Trophoblast cell (in vitro differentiated cells and primary cell): ENCODE measurements at regions not wholly inside any gene's neighbourhood (a gene's known extent, or its start where the extent isn't known, plus 50 kb on each side); places are given as distances from the start of the nearest gene placed in this dataset.

Experiments
- DNase-seq, 2 donors: peaks; one replicate each; pipeline ENCODE4 v3.0.0-alpha.2; 2016
- H2AFZ ChIP-seq: 2 replicates; pipeline ENCODE4 v1.6.1; 2013; ENCODE audit warnings: low read length, moderate library complexity, mild to moderate bottlenecking; ENCODE audit not compliant: insufficient read depth, poor library complexity
- H2AK5ac ChIP-seq: 2 replicates; pipeline ENCODE4 v1.6.1; 2013; ENCODE audit warnings: mild to moderate bottlenecking, low read length
- H2BK120ac ChIP-seq: 2 replicates; pipeline ENCODE4 v1.6.1; 2013; ENCODE audit warnings: low read length, mild to moderate bottlenecking, moderate library complexity; ENCODE audit not compliant: insufficient read depth, poor library complexity
- H2BK12ac ChIP-seq: 2 replicates; pipeline ENCODE4 v1.6.1; 2013; ENCODE audit warnings: mild to moderate bottlenecking, low read length, moderate library complexity
- H2BK5ac ChIP-seq: 2 replicates; pipeline ENCODE4 v1.6.1; 2013; ENCODE audit warnings: low read length, low read depth, moderate library complexity, mild to moderate bottlenecking; ENCODE audit not compliant: poor library complexity
- H3K14ac ChIP-seq: 2 replicates; pipeline ENCODE4 v1.6.1; 2013; ENCODE audit warnings: mild to moderate bottlenecking, low read length
- H3K18ac ChIP-seq: 2 replicates; pipeline ENCODE4 v1.6.1; 2013; ENCODE audit warnings: mild to moderate bottlenecking, low read length
- H3K23ac ChIP-seq: 2 replicates; pipeline ENCODE4 v1.6.1; 2013; ENCODE audit warnings: low read length
- H3K27ac ChIP-seq: 2 replicates; pipeline ENCODE4 v1.5.1; 2013; ENCODE audit warnings: low read depth, mild to moderate bottlenecking, inconsistent platforms, low read length, moderate library complexity
- H3K27me3 ChIP-seq: 2 replicates; pipeline ENCODE4 v1.6.1; 2013; ENCODE audit warnings: inconsistent platforms, mild to moderate bottlenecking, low read length, moderate library complexity; ENCODE audit not compliant: insufficient read depth
- H3K36me3 ChIP-seq, 2 experiments: 1 replicate in 1 of 2; 2 replicates in 1 of 2; pipeline ENCODE4 v1.6.1; 2013; ENCODE audit warnings: low read length in 2 of 2, mild to moderate bottlenecking in 2 of 2, moderate library complexity in 1 of 2; ENCODE audit not compliant: insufficient read depth in 2 of 2, control insufficient read depth in 1 of 2
- H3K4ac ChIP-seq: 2 replicates; pipeline ENCODE4 v1.6.1; 2013; ENCODE audit warnings: low read depth, mild to moderate bottlenecking, low read length, moderate library complexity
- H3K4me1 ChIP-seq, 2 experiments: 1 replicate in 1 of 2; 2 replicates in 1 of 2; pipeline ENCODE4 v1.6.1; 2013; ENCODE audit warnings: low read length in 2 of 2, mild to moderate bottlenecking in 2 of 2, moderate library complexity in 1 of 2; ENCODE audit not compliant: insufficient read depth in 2 of 2, control insufficient read depth in 1 of 2
- H3K4me2 ChIP-seq: 2 replicates; pipeline ENCODE4 v1.6.1; 2013; ENCODE audit warnings: inconsistent platforms, mild to moderate bottlenecking, low read length, moderate library complexity
- H3K4me3 ChIP-seq: 2 replicates; pipeline ENCODE4 v1.5.1; 2013; ENCODE audit warnings: mild to moderate bottlenecking, low read depth, low read length, inconsistent platforms
- H3K79me1 ChIP-seq: one replicate; pipeline ENCODE4 v1.6.1; 2013; ENCODE audit warnings: low read length
- H3K79me2 ChIP-seq: 2 replicates; pipeline ENCODE4 v1.6.1; 2013; ENCODE audit warnings: low read length, mild to moderate bottlenecking; ENCODE audit not compliant: control insufficient read depth, insufficient read depth, poor library complexity
- H3K9ac ChIP-seq: 2 replicates; pipeline ENCODE4 v1.6.1; 2013; ENCODE audit warnings: mild to moderate bottlenecking, low read length
- H3K9me3 ChIP-seq: 2 replicates; pipeline ENCODE4 v1.6.1; 2013; ENCODE audit warnings: low read depth, mild to moderate bottlenecking, control low read depth, inconsistent platforms, low read length; ENCODE audit not compliant: insufficient read depth
- H4K12ac ChIP-seq: 2 replicates; pipeline ENCODE4 v1.6.1; 2013; ENCODE audit warnings: low read depth, mild to moderate bottlenecking, low read length, moderate library complexity
- H4K8ac ChIP-seq: 2 replicates; pipeline ENCODE4 v1.6.1; 2013; ENCODE audit warnings: low read depth, mild to moderate bottlenecking, low read length, moderate library complexity
- H4K91ac ChIP-seq: one replicate; pipeline ENCODE4 v1.6.1; 2013; ENCODE audit warnings: low read depth, mild to moderate bottlenecking, low read length, moderate library complexity
- WGBS: extraction: QIAGEN DNeasy Blood & Tissue Kit; methylation state at CpG from one replicate; pipeline ENCODE4 v1.1.7; 2013; ENCODE audit warnings: missing lambda C conversion rate; ENCODE audit not compliant: insufficient read length, insufficient coverage; ENCODE audit errors: extremely low coverage; 5-methylcytosine and 5-hydroxymethylcytosine counted together

GRCh38 chr9:78472111-78472510 lies 175.2 kb downstream of the PSAT1 start:
- H3K79me2 ChIP-seq: no peaks in the 10 kb centered on the region
- peaks cover 2% of the 10 kb centered on the region for H3K9me3 ChIP-seq
- H3K14ac ChIP-seq: no peak overlapping the region
- H3K4ac ChIP-seq: no peak overlapping the region
- H4K8ac ChIP-seq: no peak overlapping the region
- H3K27me3 ChIP-seq: no peaks in the 10 kb centered on the region
- H3K36me3 ChIP-seq: no peaks in the 10 kb centered on the region
- H2BK12ac ChIP-seq: no peak overlapping the region
- H3K9ac ChIP-seq: no peak overlapping the region
- H3K18ac ChIP-seq: no peak overlapping the region
- no peak overlapping the region for H4K12ac ChIP-seq
- H3K4me3 ChIP-seq: no peak overlapping the region
- H2BK120ac ChIP-seq: no peak overlapping the region
- peaks cover 0 to 7% of the 10 kb centered on the region in 2 experiments for H3K4me1 ChIP-seq
- H3K23ac ChIP-seq: no peak overlapping the region
- no peaks in the 10 kb centered on the region for H3K79me1 ChIP-seq
- no peak overlapping the region for H3K27ac ChIP-seq
- H2AFZ ChIP-seq: no peak overlapping the region
- no peak for DNase-seq
- WGBS: no CpG with 5 or more reads among the region's 3 CpGs
- no peak overlapping the region for H4K91ac ChIP-seq
- H3K4me2 ChIP-seq: no peak overlapping the region
- no peak overlapping the region for H2BK5ac ChIP-seq
- no peak overlapping the region for H2AK5ac ChIP-seq

- Histone ChIP-seq H2BK12ac (no peak overlapping the region), H3K27ac (no peak overlapping the region), H3K4me2 (no peak overlapping the region), H3K36me3 (no peaks in the 10 kb centered on the region), H4K12ac (no peak overlapping the region), H3K23ac (no peak overlapping the region), H3K4ac (no peak overlapping the region), H2AFZ (no peak overlapping the region), H3K27me3 (no peaks in the 10 kb centered on the region), H3K18ac (no peak overlapping the region), H2AK5ac (no peak overlapping the region), H3K14ac (no peak overlapping the region), H2BK5ac (no peak overlapping the region), H4K91ac (no peak overlapping the region), H3K4me3 (no peak overlapping the region), H3K9ac (no peak overlapping the region), H2BK120ac (no peak overlapping the region), H3K79me1 (no peaks in the 10 kb centered on the region), H3K9me3 (no peaks in the 10 kb centered on the region), H4K8ac (no peak overlapping the region), H3K79me2 (no peaks in the 10 kb centered on the region), H3K4me1 (no peaks in the 10 kb centered on the region)
- no peak for DNase-seq
These were observed 182.5 kb downstream of the PSAT1 start for GRCh38 chr9:78479441-78479840.

GRCh38 chr9:78486661-78487060 lies 189.7 kb downstream of the PSAT1 start:
- Histone ChIP-seq H3K9me3 (peaks cover 2% of the 10 kb centered on the region), H2BK5ac (no peak overlapping the region), H3K23ac (no peak overlapping the region), H3K36me3 (no peaks in the 10 kb centered on the region), H3K27me3 (no peaks in the 10 kb centered on the region), H4K91ac (no peak overlapping the region), H2BK120ac (no peak overlapping the region), H3K4me1 (no peaks in the 10 kb centered on the region), H3K27ac (no peak overlapping the region), H2AK5ac (no peak overlapping the region), H3K79me1 (no peaks in the 10 kb centered on the region), H3K79me2 (no peaks in the 10 kb centered on the region), H3K4me2 (no peak overlapping the region), H3K18ac (no peak overlapping the region), H3K4ac (no peak overlapping the region), H3K14ac (no peak overlapping the region), H2AFZ (no peak overlapping the region), H3K4me3 (no peak overlapping the region), H4K8ac (no peak overlapping the region), H2BK12ac (no peak overlapping the region), H4K12ac (no peak overlapping the region), H3K9ac (no peak overlapping the region)
- WGBS: no CpG with 5 or more reads among the region's 2 CpGs
- DNase-seq: no peak

GRCh38 chr9:78490231-78490630 lies 193.3 kb downstream of the PSAT1 start:
- H3K79me1 ChIP-seq: no peaks in the 10 kb centered on the region
- no peak overlapping the region for H2BK120ac ChIP-seq
- no peak overlapping the region for H2BK5ac ChIP-seq
- no peak overlapping the region for H3K4me3 ChIP-seq
- no peak overlapping the region for H3K4me2 ChIP-seq
- no peak for DNase-seq
- H2AK5ac ChIP-seq: no peak overlapping the region
- no CpG with 5 or more reads among the region's 4 CpGs for WGBS
- H3K9ac ChIP-seq: no peak overlapping the region
- H2BK12ac ChIP-seq: no peak overlapping the region
- H3K14ac ChIP-seq: no peak overlapping the region
- H3K79me2 ChIP-seq: no peaks in the 10 kb centered on the region
- no peak overlapping the region for H3K27ac ChIP-seq
- no peak overlapping the region for H3K18ac ChIP-seq
- H3K36me3 ChIP-seq: no peaks in the 10 kb centered on the region
- no peaks in the 10 kb centered on the region for H3K4me1 ChIP-seq
- H4K91ac ChIP-seq: no peak overlapping the region
- H3K9me3 ChIP-seq: peaks cover 2% of the 10 kb centered on the region
- H3K23ac ChIP-seq: no peak overlapping the region
- no peak overlapping the region for H3K4ac ChIP-seq
- no peaks in the 10 kb centered on the region for H3K27me3 ChIP-seq
- H2AFZ ChIP-seq: no peak overlapping the region
- H4K8ac ChIP-seq: no peak overlapping the region
- no peak overlapping the region for H4K12ac ChIP-seq
